SK-MEL-5 (cell line): ENCODE measurements at regions not wholly inside any gene's neighbourhood (a gene's known extent, or its start where the extent isn't known, plus 50 kb on each side); places are given as distances from the start of the nearest gene placed in this dataset.
A peak's percentile ranks its signal among the peaks of the same experiment; 100 is the strongest.

ENCODE experiments used
- DNase-seq: peaks from one replicate; pipeline ENCODE4 v3.0.0-alpha.2; 2016; ENCODE audit warnings: low read depth, low spot score
- in situ Hi-C: cut with HindIII; loops from 2 replicates; pipeline ENCODE4 v1.10.0; 2016; ENCODE audit warnings: low sequenced_read_pairs, high pct_unique_total_duplicates, low pct_unique_long_range_greater_than_20kb

DNA sequence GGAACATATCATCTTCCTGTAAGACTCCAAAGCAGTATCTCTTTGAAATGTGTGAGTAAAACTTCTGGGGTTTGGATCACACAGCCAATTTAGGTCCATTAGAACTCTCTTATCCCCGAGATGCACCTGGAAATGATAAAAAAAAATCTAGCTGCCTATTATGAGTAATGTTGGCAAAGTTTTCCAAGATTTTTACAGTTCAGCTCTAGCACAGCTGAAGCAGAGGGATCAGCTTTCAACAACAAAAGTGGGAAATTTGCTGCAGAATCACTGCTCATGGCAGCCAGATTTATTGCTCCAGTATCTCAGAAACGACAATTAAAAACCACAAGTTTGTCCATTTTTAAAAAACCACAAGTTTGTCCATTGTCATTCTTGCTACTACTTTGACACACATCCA is 292.2 kb downstream of the IRX2 start:
- no peak for DNase-seq
- in situ Hi-C loops: no loop called here

DNA sequence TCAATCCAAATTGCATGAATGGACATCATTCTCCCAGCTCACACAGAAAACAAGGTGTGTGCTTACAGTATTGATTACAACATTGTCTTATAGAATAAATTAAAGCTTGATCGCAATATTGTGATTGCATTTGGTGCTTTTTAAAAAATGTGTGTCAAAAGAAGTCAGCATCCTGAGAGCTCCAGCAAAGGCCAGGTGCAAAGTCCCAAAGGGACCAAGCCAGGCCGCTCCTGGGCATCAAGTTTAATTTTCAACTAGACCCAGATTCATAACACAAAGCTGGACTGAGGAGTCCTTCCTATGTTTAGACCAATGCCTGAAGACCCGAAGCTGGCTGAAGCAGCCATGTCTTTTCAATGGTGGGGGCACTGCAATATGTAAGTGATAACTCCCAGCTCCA is 295.6 kb downstream of the IRX2 start:
- no peak for DNase-seq
- in situ Hi-C loops: no loop called here

DNA sequence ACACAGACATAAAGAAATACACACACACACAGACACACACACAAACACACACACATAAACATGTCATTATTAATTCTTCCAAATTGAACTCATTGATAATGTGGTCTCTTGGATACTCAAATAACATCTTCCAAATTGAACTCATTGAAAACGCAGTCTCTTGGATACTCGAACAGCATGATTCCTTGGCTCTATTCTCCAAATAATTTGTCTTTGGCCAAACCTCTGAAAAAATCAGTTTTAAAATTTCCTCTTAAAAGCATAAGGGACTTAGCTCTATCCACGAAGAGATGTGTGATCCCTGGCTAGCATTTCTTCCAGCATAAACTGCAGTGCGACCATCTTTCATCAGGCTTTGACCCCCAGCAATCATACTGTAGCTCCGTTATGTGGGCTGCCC is 296.6 kb downstream of the IRX2 start:
- DNase-seq: no peak
- in situ Hi-C loops: no loop called here

DNA sequence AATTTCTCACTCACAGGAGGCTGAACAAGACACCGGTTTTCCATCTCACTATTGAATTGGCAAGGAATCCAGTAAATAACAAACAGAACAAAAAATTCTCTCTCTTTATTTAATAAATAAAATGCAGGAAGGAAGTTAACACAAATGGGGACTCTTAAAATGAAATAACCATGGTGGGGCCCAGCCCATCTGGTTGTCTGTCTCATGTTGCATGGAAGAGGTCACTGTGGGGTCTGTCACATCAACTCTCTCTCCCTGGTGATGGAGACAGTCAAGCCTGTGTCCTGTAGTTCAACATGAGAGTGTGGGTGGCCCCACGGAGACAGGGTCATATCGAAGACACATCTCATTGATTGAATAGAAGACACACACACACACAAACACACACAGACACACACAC is 297.7 kb downstream of the IRX2 start:
- no peak for DNase-seq
- in situ Hi-C loops: no loop called here

DNA sequence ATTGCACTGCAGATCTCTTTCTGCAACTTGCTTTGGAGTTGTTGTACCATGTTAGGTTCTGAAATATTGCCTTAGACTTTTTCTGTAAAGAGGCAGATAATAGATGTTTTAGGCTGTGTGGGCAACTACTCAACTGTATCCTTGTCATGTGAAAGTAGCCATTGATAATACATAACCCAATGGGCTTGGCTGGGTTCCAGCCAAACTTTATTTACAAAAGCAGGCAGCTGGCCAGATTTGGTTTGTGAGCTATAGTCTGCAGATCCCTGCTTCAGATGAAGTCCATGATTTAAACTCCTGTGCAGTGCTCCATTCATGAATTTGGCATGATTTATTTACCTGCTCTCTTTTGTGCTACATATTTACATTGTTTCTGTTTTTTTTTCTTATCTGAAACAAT is 300.4 kb downstream of the IRX2 start:
- in situ Hi-C loops: no loop called here

DNA sequence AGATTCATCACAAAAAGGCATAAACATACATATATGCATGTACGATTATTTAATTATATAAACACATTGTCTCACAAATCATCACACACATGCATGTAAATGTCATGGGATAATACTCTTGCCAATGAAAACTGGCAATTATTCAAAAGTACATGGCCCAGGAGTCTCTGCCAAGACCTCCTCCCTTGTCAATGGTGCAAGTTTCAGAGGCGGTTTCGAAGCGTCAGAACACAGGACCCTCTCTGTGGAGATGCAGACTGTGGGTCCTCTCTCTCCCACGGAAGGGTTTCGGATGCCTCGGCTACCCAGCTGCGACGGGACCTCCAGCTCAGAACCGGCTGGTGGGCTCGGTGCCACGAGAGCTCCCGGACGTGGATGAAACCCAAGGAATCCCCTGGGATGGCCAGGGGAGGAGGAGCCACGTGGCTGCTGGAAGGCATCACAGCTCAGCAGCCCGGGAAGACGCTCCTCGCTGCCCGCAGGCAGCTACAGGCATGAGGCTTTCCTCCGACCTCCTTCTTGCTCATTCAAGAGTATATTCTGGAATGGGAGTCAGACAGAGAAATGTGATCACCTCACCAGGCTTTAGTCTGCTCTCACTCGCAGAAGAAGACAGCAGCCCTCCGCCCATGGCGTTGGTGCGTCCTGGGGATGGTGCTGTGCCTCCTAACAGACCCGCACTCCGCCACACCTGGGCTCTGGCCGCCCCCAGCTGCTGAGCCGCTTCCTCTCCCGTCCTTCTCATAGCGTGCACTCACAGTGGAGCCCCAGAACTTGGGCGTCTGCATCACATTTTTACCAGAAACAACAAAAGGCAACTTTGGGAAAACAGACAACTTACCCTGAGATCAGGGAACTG is 308.8 kb downstream of the IRX2 start:
- DNase-seq: no peak
- in situ Hi-C loops: no loop called here

More for the DNA sequence above, 300.4 kb downstream of the IRX2 start:
- DNase-seq: no peak

DNA sequence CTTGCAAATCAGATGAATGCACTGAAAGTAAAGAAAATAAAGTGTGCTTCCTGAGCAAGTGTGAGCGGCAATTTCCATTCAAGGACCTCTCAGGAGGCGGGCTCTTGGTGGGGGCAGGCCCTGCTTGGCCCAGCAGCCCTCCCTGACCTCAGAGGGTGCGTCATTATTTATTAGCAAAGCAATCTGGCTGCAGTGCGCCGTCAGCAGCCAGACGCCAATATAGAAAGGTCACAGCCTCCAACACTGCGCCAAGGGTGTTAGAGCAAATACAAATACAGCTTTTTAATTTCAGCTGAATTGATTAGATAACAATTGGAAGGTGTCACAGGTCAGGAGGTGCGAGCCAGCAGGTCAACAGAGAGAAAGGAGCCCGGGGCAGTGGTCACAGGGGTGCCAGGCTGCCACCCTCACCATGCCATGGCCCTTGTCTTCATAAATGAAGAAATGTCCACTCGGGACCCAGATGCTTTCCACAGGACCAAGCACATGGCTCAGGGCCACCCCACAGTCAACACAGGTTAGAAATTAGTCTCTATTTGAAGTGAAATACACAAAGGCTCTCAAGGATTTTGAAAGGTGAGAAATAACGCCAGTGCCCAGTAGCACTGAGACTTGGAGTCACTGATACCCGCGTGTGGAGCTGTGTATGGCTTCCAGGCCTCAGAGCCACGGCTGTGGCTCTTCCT is 309.8 kb downstream of the IRX2 start:
- no peak for DNase-seq
- in situ Hi-C loops: no loop called here

DNA sequence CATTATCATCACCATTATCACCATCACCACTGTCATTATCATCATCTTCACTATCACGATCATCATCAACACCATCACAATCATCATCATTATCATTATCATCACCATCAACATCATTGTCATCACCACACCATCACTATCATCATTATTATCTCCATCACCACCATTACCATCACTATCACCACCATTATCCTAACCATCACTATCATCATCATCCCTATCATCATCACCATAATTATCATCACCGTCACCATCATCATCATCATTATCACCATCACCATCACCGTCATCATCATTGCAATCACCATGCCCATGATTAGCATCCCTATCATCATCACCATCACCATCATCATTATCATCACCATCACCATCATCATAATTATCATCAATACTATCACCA is 311.9 kb downstream of the IRX2 start:
- DNase-seq: no peak

DNA sequence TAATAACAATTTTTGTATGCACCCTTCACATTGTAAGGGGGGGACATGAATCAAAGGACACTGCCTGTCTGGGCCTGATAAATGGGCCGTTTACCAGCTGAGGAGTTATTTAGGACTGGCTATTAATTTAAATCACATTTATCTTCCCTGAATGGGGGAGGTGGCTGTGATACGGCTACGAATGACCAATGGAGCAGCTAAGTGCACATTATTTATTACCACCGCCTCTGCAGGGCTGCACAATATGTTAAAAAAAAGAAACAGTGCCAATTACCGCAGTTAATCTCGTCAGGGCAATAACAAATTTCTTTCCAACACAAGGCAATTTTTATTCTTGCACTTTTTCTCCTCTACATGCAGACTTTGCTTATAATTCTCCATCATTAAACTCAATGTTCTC is 318.4 kb downstream of the IRX2 start:
- in situ Hi-C loops: no loop called here
- DNase-seq: no peak

More for the DNA sequence above, 311.9 kb downstream of the IRX2 start:
- in situ Hi-C loops: no loop called here

DNA sequence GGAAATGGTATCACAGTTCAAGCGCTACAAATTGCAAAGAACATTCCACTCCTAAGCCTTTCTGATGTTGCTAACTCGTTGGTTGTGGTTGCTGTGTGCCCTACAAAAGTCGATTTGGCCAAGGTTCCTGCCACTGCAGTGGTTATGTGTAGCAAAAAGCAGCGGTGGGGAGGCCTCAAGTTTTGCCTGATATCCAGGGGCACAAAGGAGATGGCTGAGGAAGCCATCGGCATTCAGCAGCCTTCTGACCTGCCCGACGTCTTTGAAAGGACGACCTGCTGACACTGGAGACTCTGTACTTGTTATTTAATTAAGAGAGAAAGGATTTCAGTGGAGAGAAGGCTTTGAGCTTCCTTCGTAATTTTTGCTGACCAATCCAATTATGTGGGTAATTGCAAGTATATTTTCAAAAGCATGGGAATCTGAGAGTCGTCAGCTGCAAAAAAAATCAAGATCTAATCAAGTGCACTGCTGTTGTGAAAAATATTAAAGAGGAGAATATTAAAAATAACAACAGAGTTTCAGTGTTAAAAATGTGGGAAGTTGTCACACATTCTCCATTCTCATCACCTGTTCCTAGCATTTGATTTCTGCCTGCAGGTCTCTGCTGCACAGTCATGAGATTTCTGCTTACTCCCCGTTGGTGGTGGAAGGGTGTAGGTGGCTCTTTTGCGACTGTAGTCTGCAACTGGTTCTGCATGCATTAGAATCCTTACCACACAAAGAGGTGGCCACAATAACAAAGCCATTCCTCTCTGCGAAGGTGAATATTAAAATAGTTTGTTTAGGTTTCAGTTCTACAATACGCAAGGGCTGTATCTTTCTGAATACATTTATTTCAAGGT is 319.2 kb downstream of the IRX2 start:
- DNase-seq: no peak
- in situ Hi-C loops: no loop called here

DNA sequence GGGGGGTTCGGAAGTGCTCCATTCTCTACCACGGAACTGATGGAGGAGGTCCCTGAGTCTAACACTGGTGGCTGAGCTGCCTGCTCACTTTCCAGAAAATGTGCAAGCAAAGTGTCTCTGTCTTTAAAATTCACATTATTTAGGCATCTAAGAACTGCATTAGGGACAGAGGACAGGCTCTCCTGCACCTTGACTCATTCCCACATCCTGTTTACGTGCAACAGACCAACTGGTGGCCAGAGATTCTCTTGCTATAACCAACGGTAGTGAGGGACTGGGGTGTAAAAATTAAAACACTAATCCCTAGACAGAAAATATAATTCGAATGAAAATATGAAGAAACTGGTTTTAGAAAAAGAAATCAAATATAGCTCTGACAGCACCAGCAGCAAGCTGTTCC is 320.9 kb downstream of the IRX2 start:
- in situ Hi-C loops: no loop called here
- no peak for DNase-seq

DNA sequence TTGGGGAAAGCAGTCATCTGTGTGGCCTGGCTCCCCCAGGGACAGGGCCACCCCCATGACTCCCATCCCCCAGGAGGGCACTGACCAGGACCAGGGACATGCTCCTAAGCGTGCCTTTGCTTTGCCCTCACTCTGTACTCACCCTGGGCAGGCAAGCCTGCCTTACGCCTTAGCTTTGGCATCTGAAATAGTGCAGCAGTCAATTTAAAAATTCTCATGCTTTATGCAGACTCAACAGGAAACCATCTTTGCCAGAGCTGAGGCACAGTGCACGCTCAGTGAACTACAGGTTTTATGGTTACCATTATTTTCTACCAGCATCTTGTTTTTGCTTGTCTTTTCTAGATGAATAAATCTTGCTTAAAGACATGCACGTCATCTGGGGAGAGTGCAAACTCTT is 323.5 kb downstream of the IRX2 start:
- no peak for DNase-seq
- in situ Hi-C loops: no loop called here

DNA sequence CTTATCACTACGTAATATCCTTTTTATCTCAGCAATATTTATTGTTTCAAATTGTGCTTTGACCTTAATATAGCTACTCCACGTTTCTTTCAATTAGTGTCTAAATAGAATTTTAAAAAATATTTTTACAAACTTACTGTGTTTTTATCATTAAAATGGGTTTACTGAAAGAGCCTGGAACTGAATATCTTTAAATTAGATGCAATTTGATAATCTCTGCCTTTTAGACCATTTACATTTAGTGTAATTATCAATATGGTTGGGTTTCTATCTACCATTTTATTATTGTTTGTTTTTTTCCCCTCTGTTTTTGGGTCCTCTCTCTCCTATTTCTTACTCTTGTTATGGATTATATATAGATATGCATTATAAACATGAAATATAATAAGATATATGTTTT is 327.8 kb downstream of the IRX2 start:
- DNase-seq: no peak
- in situ Hi-C loops: no loop called here

DNA sequence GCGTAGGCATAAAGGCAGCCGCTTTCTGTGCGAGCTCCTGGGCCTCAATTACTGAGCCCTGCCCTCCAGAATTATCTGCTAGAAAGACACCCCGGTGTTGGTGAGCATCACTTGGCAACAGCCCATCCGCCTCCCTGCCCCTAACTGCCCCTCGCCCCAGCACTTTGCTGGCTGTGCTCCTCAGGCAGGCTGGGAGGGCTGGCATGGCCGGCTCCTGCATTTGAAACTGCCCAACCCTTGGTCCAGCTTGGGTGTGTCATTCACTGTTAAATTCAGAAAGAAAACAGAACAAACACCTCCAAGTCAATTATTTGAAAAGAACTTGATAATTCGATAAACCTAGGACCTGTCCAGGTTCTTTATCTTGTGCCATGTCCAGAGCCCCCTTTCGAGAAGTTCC is 334.2 kb downstream of the IRX2 start:
- DNase-seq: no peak
- in situ Hi-C loops: no loop called here

DNA sequence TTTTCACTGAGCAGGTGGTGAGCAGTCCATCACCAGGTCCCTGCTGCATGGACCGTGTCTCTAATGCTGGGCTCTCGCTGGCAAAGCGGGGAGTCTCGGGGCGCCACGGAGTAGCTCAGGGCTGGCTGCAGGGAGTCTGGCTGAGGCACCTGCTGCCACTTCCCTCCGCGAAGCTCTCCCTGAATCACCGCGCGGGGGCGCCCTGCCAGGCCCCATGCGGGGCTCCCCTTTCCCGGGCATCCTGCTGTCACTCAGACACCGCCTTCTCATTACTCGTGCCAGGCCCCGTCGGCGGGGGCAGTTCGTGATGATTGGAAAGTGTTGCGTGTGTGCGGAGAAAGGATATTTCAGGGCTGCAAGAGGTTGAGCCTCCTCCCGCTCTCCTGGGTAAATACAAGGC is 335.8 kb downstream of the IRX2 start:
- peak; percentile 20 for DNase-seq
- in situ Hi-C loops: no loop called here

DNA sequence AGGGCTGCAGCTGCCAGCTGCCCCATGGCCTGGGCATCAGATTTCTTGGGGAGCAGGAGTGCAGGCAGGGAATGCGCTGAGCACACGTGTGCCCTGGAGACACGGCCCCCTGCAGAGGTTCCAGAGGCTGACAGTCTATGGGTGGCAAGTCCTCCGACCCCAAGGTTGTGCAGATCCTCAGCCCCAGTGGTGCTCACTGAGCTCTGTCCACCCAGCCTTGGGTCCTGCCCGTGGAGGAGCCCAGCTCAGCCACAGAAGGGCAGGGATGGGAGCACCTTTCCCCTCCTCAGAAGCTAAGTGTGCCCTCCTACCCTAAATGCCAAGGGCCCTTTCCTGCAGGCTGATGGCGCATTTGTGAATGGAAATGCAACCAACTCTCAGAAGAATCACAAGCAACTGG is 341.0 kb downstream of the IRX2 start:
- in situ Hi-C loops: no loop called here
- DNase-seq: no peak

DNA sequence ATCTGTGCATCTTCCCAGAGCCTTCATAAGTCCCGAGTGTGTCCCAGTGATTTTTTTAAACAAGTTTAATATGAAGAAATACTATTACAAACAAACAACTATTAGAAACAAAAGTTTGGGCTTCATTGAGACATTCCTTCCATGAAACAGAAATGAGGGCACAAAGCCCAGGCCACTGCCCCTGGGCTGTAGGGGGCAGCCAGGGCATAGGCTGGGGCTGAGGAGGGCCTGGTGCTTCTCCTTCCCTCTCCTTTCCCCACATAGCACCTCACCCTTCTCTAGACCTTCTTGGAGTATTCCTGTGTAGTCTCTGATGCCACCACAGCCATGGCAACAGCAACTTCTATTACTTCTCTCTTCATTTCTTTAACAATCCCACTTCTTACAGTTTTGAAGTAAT is 348.2 kb downstream of the IRX2 start:
- in situ Hi-C loops: no loop called here
- no peak for DNase-seq

DNA sequence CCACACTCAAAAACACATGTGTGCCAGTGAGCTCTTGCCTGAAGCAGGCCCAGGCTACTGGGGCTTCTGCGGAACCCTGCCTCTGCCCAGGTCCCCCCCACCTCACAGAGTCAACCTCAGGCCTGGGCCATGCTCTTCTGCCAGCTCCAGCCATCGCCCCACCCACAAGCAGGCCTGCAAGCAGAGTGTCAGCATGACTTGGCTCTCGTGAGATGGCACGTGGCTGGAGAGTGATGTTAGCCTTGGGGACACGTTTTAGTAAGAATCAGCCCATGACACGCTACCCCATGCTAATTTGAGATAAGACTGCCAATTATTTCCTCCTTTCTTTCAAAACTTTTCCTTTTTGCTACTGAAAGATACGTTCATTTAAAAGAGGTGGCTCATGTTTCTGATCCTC is 351.7 kb downstream of the IRX2 start:
- in situ Hi-C loops: no loop called here
- DNase-seq: no peak
